PFSK-1 (cell line): ENCODE measurements at regions not wholly inside any gene's neighbourhood (a gene's known extent, or its start where the extent isn't known, plus 50 kb on each side); places are given as distances from the start of the nearest gene placed in this dataset.

ENCODE experiments used
- POLR2AphosphoS5 ChIP-seq: IDR thresholded peaks from 2 replicates; pipeline ENCODE4 v1.6.1; 2012; ENCODE audit warnings: low read depth, mild to moderate bottlenecking, control low read depth, low read length, moderate library complexity
- REST ChIP-seq, 2 experiments: IDR thresholded peaks; 2 replicates each; pipeline versions ENCODE4 v1.6.1 to v1.8.0; 2011 to 2012; ENCODE audit warnings: low read depth in 2 of 2, low read length in 2 of 2, control low read depth in 1 of 2, inconsistent platforms in 1 of 2, mild to moderate bottlenecking in 1 of 2, moderate library complexity in 1 of 2; ENCODE audit not compliant: insufficient read depth in 1 of 2
- SIN3A ChIP-seq: IDR thresholded peaks from 2 replicates; pipeline ENCODE4 v1.6.1; 2012; ENCODE audit warnings: mild to moderate bottlenecking, low read length, moderate library complexity, borderline replicate concordance; ENCODE audit not compliant: insufficient read depth
- TAF1 ChIP-seq: IDR thresholded peaks from 2 replicates; pipeline ENCODE4 v1.6.1; 2012; ENCODE audit warnings: low read length, control low read depth, borderline replicate concordance; ENCODE audit not compliant: insufficient read depth

DNA sequence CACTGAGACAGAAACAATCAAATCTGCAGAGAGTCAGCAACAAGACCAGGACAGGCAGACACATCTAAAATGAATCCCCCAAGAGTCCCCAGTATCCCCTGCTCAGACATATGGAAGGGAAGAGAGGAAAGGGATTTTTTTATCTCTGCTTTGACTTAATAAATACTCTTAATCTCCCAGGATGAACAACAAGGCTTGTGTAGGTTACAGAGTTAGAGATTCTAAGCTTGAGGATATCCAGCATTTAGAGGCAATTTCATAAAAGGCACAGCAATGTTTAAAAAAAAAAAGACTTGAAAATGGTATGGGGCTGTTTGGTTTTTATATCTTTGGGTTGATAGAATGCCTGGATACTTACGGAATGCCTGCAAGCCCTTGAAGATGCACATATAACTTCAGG, 199.9 kb downstream of the ARL4C start:
- no peak for TF ChIP-seq POLR2AphosphoS5
- TF ChIP-seq TAF1: no peak
- no peak for TF ChIP-seq SIN3A
- no peak for TF ChIP-seq REST (IDR thresholded peaks at IDR 0.05; ENCODE audit: insufficient read depth in 1 of 2, low read depth in 2 of 2, low read length in 2 of 2)
